HepG2 (cell line): ENCODE measurements at regions not wholly inside any gene's neighbourhood (a gene's known extent, or its start where the extent isn't known, plus 50 kb on each side); places are given as distances from the start of the nearest gene placed in this dataset.

Source experiments
- ATAC-seq: fragments of 200-7000 bp; cut with Tn5 transposase; 3 replicates; pipeline ENCODE4 v1.9.1; 2020; ENCODE audit warnings: mild to moderate bottlenecking, moderate library complexity
- BruUV-seq: library from RNA; stranded (reverse); fragments of 400-500 nt; replicated peaks from 2 replicates; lab custom pipeline; 2021; lab: Mats Ljungman, UMichigan
- CTCF ChIA-PET: fragments of 300-600 bp; formaldehyde crosslinking; extraction: SDS; loops from one replicate; lab custom pipeline; 2021; ENCODE audit warnings: low total read pairs, inconsistent platforms, low intra/inter-chr PET ratio; lab: Yijun Ruan, JAX
- POLR2A ChIA-PET: fragments of 350-600 bp; sonication (Branson Sonifier 250); formaldehyde crosslinking; loops from one replicate; lab custom pipeline; 2020; ENCODE audit warnings: antibody characterized with exemption, inconsistent platforms; lab: Yijun Ruan, JAX
- DNase-seq: peaks from one replicate; pipeline ENCODE4 v3.0.0-alpha.2; 2015; ENCODE audit warnings: low spot score
- FAIRE-seq: peaks from 3 replicates; lab custom pipeline; 2011; peaks lifted over from hg19 to GRCh38; lab: Jason Lieb, UNC
- H2AFZ ChIP-seq: one replicate; pipeline ENCODE4 v1.6.1; 2011; ENCODE audit warnings: low read length, inconsistent platforms
- H3K27ac ChIP-seq: fragments of 300-600 bp; 3 replicates; pipeline ENCODE4 v1.8.0; 2011; ENCODE audit warnings: mixed run types, mild to moderate bottlenecking, mixed read lengths, low read length, inconsistent platforms; ENCODE audit not compliant: insufficient read depth; ENCODE audit errors: extremely low read length
- H3K27me3 ChIP-seq, 2 experiments: fragments of 200-600 bp in 1 of 2; 2 replicates in 1 of 2; 3 replicates in 1 of 2; pipeline versions ENCODE4 v1.6.0 to v1.8.0; 2011; ENCODE audit warnings: low read length in 2 of 2, mild to moderate bottlenecking in 2 of 2, moderate library complexity in 2 of 2, inconsistent platforms in 1 of 2; ENCODE audit not compliant: insufficient read depth in 2 of 2, control insufficient read depth in 1 of 2
- H3K36me3 ChIP-seq, 2 experiments: fragments of 200-600 bp in 1 of 2; replicated peaks in 1 of 2; 2 replicates in 1 of 2; 3 replicates in 1 of 2; pipeline versions ENCODE4 v1.5.1 to v1.8.0; 2011; ENCODE audit warnings: low read length in 2 of 2, inconsistent platforms in 1 of 2; ENCODE audit not compliant: insufficient read depth in 2 of 2, control insufficient read depth in 1 of 2
- H3K4me1 ChIP-seq: 2 replicates; pipeline ENCODE4 v1.5.1; 2012; ENCODE audit warnings: low read length, inconsistent platforms; ENCODE audit not compliant: insufficient read depth
- H3K4me2 ChIP-seq: 2 replicates; pipeline ENCODE4 v1.6.0; 2011; ENCODE audit warnings: low read depth, low read length, inconsistent platforms
- H3K4me3 ChIP-seq, 3 experiments: fragments of 200-600 bp in 1 of 3; sonication (generic), shearing (Covaris generic) in 1 of 3; replicated peaks in 1 of 3; 2 replicates each; pipeline ENCODE4 v1.5.1; 2011 to 2016; ENCODE audit warnings: low read length in 3 of 3, inconsistent platforms in 2 of 3, low read depth in 2 of 3, mild to moderate bottlenecking in 2 of 3, control low read depth in 1 of 3, mixed read lengths in 1 of 3; ENCODE audit not compliant: insufficient read depth in 1 of 3
- H3K79me2 ChIP-seq: one replicate; pipeline ENCODE4 v1.6.1; 2011; ENCODE audit warnings: low read length, inconsistent platforms; ENCODE audit not compliant: insufficient read depth
- H3K9ac ChIP-seq: 2 replicates; pipeline ENCODE4 v1.6.0; 2011; ENCODE audit warnings: mild to moderate bottlenecking, low read depth, low read length, inconsistent platforms; ENCODE audit not compliant: insufficient read depth
- H3K9me3 ChIP-seq: 2 replicates; pipeline ENCODE4 v1.5.1; 2012; ENCODE audit warnings: mild to moderate bottlenecking, low read length
- H4K20me1 ChIP-seq: 2 replicates; pipeline ENCODE4 v1.6.0; 2011; ENCODE audit warnings: inconsistent platforms, mild to moderate bottlenecking, low read length, moderate library complexity; ENCODE audit not compliant: insufficient read depth
- E2F5 ChIP-seq: sonication (generic); formaldehyde crosslinking; conservative IDR thresholded peaks from 2 replicates; pipeline ENCODE4 v1.4.0; 2020; ENCODE audit warnings: missing genetic modification reagents
- HNRNPUL1 ChIP-seq: fragments of 200-400 bp; formaldehyde crosslinking; IDR thresholded peaks from 2 replicates; pipeline ENCODE4 v1.6.1; 2017; ENCODE audit warnings: low read depth, mild to moderate bottlenecking, low read length, moderate library complexity
- KLF12 ChIP-seq: sonication (generic); formaldehyde crosslinking; IDR thresholded peaks from 2 replicates; pipeline ENCODE4 v1.4.0; 2020; ENCODE audit warnings: missing genetic modification reagents, borderline replicate concordance
- RBFOX2 ChIP-seq: fragments of 200-400 bp; formaldehyde crosslinking; IDR thresholded peaks from 2 replicates; pipeline ENCODE4 v1.6.1; 2017; ENCODE audit warnings: low read depth, mild to moderate bottlenecking, low read length
- RFX5 ChIP-seq: IDR thresholded peaks from 2 replicates; pipeline ENCODE4 v1.6.1; 2011; ENCODE audit warnings: low read depth, low read length, improper control_type of control experiment
- SAFB2 ChIP-seq: sonication (generic); formaldehyde crosslinking; IDR thresholded peaks from 2 replicates; pipeline ENCODE4 v1.5.1; 2020; ENCODE audit warnings: missing genetic modification reagents, low read depth, mild to moderate bottlenecking, borderline replicate concordance
- SCMH1 ChIP-seq: sonication (generic); formaldehyde crosslinking; IDR thresholded peaks from 2 replicates; pipeline ENCODE4 v1.9.0; 2021; ENCODE audit warnings: missing genetic modification reagents, mild to moderate bottlenecking, borderline replicate concordance
- SNAPC2 ChIP-seq: sonication (generic); formaldehyde crosslinking; IDR thresholded peaks from 2 replicates; pipeline ENCODE4 v1.8.1; 2022; ENCODE audit warnings: mild to moderate bottlenecking, missing genetic modification reagents
- TOE1 ChIP-seq: sonication (generic); formaldehyde crosslinking; IDR thresholded peaks from 2 replicates; pipeline ENCODE4 v1.4.0; 2020; ENCODE audit warnings: mild to moderate bottlenecking, missing genetic modification reagents
- YEATS4 ChIP-seq: sonication (generic); formaldehyde crosslinking; IDR thresholded peaks from 2 replicates; pipeline ENCODE4 v1.4.0; 2020; ENCODE audit warnings: missing genetic modification reagents, borderline replicate concordance
- ZBTB7A ChIP-seq: sonication (generic); formaldehyde crosslinking; IDR thresholded peaks from 2 replicates; pipeline ENCODE4 v1.8.0; 2022; ENCODE audit warnings: mild to moderate bottlenecking, missing genetic modification reagents
- ZNF276 ChIP-seq: sonication (generic); formaldehyde crosslinking; IDR thresholded peaks from 2 replicates; pipeline ENCODE4 v1.4.0; 2020; ENCODE audit warnings: mild to moderate bottlenecking, low read depth, missing genetic modification reagents
- ZNF569 ChIP-seq: sonication (generic); formaldehyde crosslinking; IDR thresholded peaks from 2 replicates; pipeline ENCODE4 v1.5.0; 2020; ENCODE audit warnings: mild to moderate bottlenecking, missing genetic modification reagents, moderate library complexity, borderline replicate concordance
- ZNF788 ChIP-seq: sonication (generic); formaldehyde crosslinking; IDR thresholded peaks from 2 replicates; pipeline ENCODE4 v1.5.0; 2020; ENCODE audit warnings: mild to moderate bottlenecking, missing genetic modification reagents, borderline replicate concordance
- ZNF883 ChIP-seq: sonication (generic); formaldehyde crosslinking; IDR thresholded peaks from 2 replicates; pipeline ENCODE4 v1.5.1; 2020; ENCODE audit warnings: mild to moderate bottlenecking, missing genetic modification reagents; ENCODE audit errors: not compliant biosample characterization
- WGBS: methylation state at CpG from one replicate; pipeline ENCODE4 v1.1.6; 2017; ENCODE audit warnings: low lambda C conversion rate; 5-methylcytosine and 5-hydroxymethylcytosine counted together
- in situ Hi-C: cut with HindIII; loops from 2 replicates; pipeline ENCODE4 v1.10.0; 2017; ENCODE audit warnings: low pct_unique_long_range_greater_than_20kb; ENCODE audit not compliant: extremely low pct_ligation_motif_present
- intact Hi-C: fragments of 100-400 bp; cut with micrococcal nuclease; formaldehyde crosslinking; loops from one replicate; pipeline ENCODE4 v1.10.0; 2022; ENCODE audit not compliant: unreplicated experiment

GRCh38 chr19:27822336-27822735, 1390.6 kb downstream of the UQCRFS1 start:
- FAIRE-seq (no peak), DNase-seq (no peak)
- peaks cover 11% of the 10 kb centered on the region for H3K4me1 ChIP-seq
- BruUV-seq, result no TSS peak
- H3K9me3 ChIP-seq, result peaks cover 37% of the 10 kb centered on the region
- intact Hi-C loops, result no loop called here
- H3K4me2 ChIP-seq, result no peak overlapping the region
- H3K4me3 ChIP-seq, result no peak overlapping the region
- no peak for TF ChIP-seq ZNF276 (CRISPR knock-in tag)
- no peak for TF ChIP-seq ZBTB7A (CRISPR knock-in tag)
- TF ChIP-seq ZNF883 (CRISPR knock-in tag), result no peak
- TF ChIP-seq ZNF788 (CRISPR knock-in tag), result no peak
- no peak for TF ChIP-seq YEATS4 (CRISPR knock-in tag)
- no peak for TF ChIP-seq ZNF569
- TF ChIP-seq, all 625 proteins: peak for 0
- Histone ChIP-seq H3K27ac (no peak overlapping the region), H4K20me1 (no peaks in the 10 kb centered on the region), H3K36me3 (no peaks in the 10 kb centered on the region), H2AFZ (no peak overlapping the region), H3K27me3 (no peaks in the 10 kb centered on the region), H3K79me2 (no peaks in the 10 kb centered on the region), H3K9ac (no peak overlapping the region)
- ChIA-PET CTCF (no interaction called here), POLR2A (no interaction called here)
- in situ Hi-C loops, result no loop called here
- no peak for ATAC-seq
- WGBS, result no CpG with 5 or more reads among the region's 2 CpGs

GRCh38 chr19:27821418-27822018, 1391.4 kb downstream of the UQCRFS1 start:
- H3K4me3 ChIP-seq, result no peak overlapping the region
- peaks cover 11% of the 10 kb centered on the region for H3K4me1 ChIP-seq
- no peak overlapping the region for H3K27ac ChIP-seq
- in situ Hi-C loops (no loop called here), intact Hi-C loops (no loop called here)
- H2AFZ ChIP-seq, result no peak overlapping the region
- no peaks in the 10 kb centered on the region for H3K27me3 ChIP-seq
- ChIA-PET POLR2A (no interaction called here), CTCF (no interaction called here)
- no peak overlapping the region for H3K9ac ChIP-seq
- no peaks in the 10 kb centered on the region for H3K36me3 ChIP-seq
- DNase-seq (no peak), ATAC-seq (no peak), FAIRE-seq (no peak)
- H3K4me2 ChIP-seq, result no peak overlapping the region
- H3K9me3 ChIP-seq, result peaks cover 37% of the 10 kb centered on the region
- no peak for TF ChIP-seq SNAPC2
- no peak for TF ChIP-seq SAFB2
- TF ChIP-seq HNRNPUL1, result no peak
- no peak for TF ChIP-seq SCMH1 (CRISPR knock-in tag)
- no peak for TF ChIP-seq RBFOX2
- no peak for TF ChIP-seq KLF12 (CRISPR knock-in tag)
- TF ChIP-seq RFX5, result no peak
- no peak for TF ChIP-seq TOE1 (CRISPR knock-in tag)
- TF ChIP-seq E2F5 (CRISPR knock-in tag), result no peak
- H3K79me2 ChIP-seq, result no peaks in the 10 kb centered on the region
- no TSS peak for BruUV-seq
- no peaks in the 10 kb centered on the region for H4K20me1 ChIP-seq
